ENCODE measurements at regions not wholly inside any gene's neighbourhood (a gene's known extent, or its start where the extent isn't known, plus 50 kb on each side); places are given as distances from the start of the nearest gene placed in this dataset.

- no peak for DNase-seq (ENCODE audit: extremely low spot score, unreplicated experiment)
- H3K36me3 Mint-ChIP-seq: no peaks in the 10 kb centered on the region
- no peak overlapping the region for H3K27ac Mint-ChIP-seq
- H3K27me3 Mint-ChIP-seq: peaks cover 10% of the 10 kb centered on the region
- H3K4me1 Mint-ChIP-seq (ENCODE audit: unreplicated experiment): no peaks in the 10 kb centered on the region
- no peaks in the 10 kb centered on the region for H3K9me3 Mint-ChIP-seq
- no peak for TF ChIP-seq CTCF (conservative IDR thresholded peaks at IDR 0.05)
- H3K4me3 Mint-ChIP-seq: no peak overlapping the region
These were observed 143.4 kb upstream of the EGR2 start for GRCh38 chr10:62959553-62959952.

- TF ChIP-seq CTCF (conservative IDR thresholded peaks at IDR 0.05): no peak
- Mint-ChIP-seq H3K27me3 (peaks cover 10% of the 10 kb centered on the region), H3K36me3 (no peaks in the 10 kb centered on the region), H3K9me3 (no peaks in the 10 kb centered on the region), H3K4me1 (ENCODE audit: unreplicated experiment) (no peaks in the 10 kb centered on the region), H3K4me3 (no peak overlapping the region), H3K27ac (no peak overlapping the region)
- no peak for DNase-seq (ENCODE audit: extremely low spot score, unreplicated experiment)
These were observed 142.8 kb upstream of the EGR2 start for GRCh38 chr10:62958980-62959379.

GRCh38 chr10:62946278-62946677 lies 130.1 kb upstream of the EGR2 start:
- Mint-ChIP-seq H3K9me3 (no peaks in the 10 kb centered on the region), H3K27ac (no peak overlapping the region), H3K36me3 (no peaks in the 10 kb centered on the region), H3K27me3 (peaks cover 5% of the 10 kb centered on the region), H3K4me1 (ENCODE audit: unreplicated experiment) (no peaks in the 10 kb centered on the region), H3K4me3 (no peak overlapping the region)
- no peak for DNase-seq (ENCODE audit: extremely low spot score, unreplicated experiment)
- TF ChIP-seq CTCF (conservative IDR thresholded peaks at IDR 0.05): no peak

GRCh38 chr10:62939698-62940097 lies 123.5 kb upstream of the EGR2 start:
- Mint-ChIP-seq H3K4me1 (ENCODE audit: unreplicated experiment) (no peaks in the 10 kb centered on the region), H3K27me3 (no peaks in the 10 kb centered on the region), H3K36me3 (no peaks in the 10 kb centered on the region), H3K9me3 (no peaks in the 10 kb centered on the region), H3K27ac (no peak overlapping the region), H3K4me3 (no peak overlapping the region)
- no peak for DNase-seq (ENCODE audit: extremely low spot score, unreplicated experiment)
- TF ChIP-seq CTCF (conservative IDR thresholded peaks at IDR 0.05): no peak

- TF ChIP-seq CTCF (conservative IDR thresholded peaks at IDR 0.05): no peak
- H3K4me3 Mint-ChIP-seq: no peak overlapping the region
- no peak overlapping the region for H3K27ac Mint-ChIP-seq
These were observed 122.5 kb upstream of the EGR2 start for GRCh38 chr10:62938672-62939071.

GRCh38 chr10:62937674-62938073 lies 121.5 kb upstream of the EGR2 start:
- Mint-ChIP-seq H3K27ac (no peak overlapping the region), H3K27me3 (no peaks in the 10 kb centered on the region), H3K4me1 (ENCODE audit: unreplicated experiment) (no peaks in the 10 kb centered on the region), H3K4me3 (no peak overlapping the region), H3K36me3 (no peaks in the 10 kb centered on the region), H3K9me3 (no peaks in the 10 kb centered on the region)
- DNase-seq (ENCODE audit: extremely low spot score, unreplicated experiment): no peak
- TF ChIP-seq CTCF (conservative IDR thresholded peaks at IDR 0.05): no peak

More at GRCh38 chr10:62938672-62939071, 122.5 kb upstream of the EGR2 start:
- DNase-seq (ENCODE audit: extremely low spot score, unreplicated experiment): no peak
- H3K9me3 Mint-ChIP-seq: no peaks in the 10 kb centered on the region
- H3K4me1 Mint-ChIP-seq (ENCODE audit: unreplicated experiment): no peaks in the 10 kb centered on the region
- no peaks in the 10 kb centered on the region for H3K36me3 Mint-ChIP-seq
- H3K27me3 Mint-ChIP-seq: no peaks in the 10 kb centered on the region

Measured in type B pancreatic cell (in vitro differentiated cells).